HAP-1 (cell line): ENCODE measurements at regions not wholly inside any gene's neighbourhood (a gene's known extent, or its start where the extent isn't known, plus 50 kb on each side); places are given as distances from the start of the nearest gene placed in this dataset.
A peak's percentile ranks its signal among the peaks of the same experiment; 100 is the strongest.

Experiments used
- DNase-seq, 2 experiments: peaks; one replicate each; pipeline ENCODE4 v3.0.0-alpha.2; 2016 to 2020; ENCODE audit warnings: low spot score in 2 of 2
- H3K27me3 ChIP-seq: fragments of 250-450 bp; sonication (Bioruptor Pico); 2 replicates; pipeline ENCODE4 v1.5.1; 2020; ENCODE audit warnings: low read depth, mild to moderate bottlenecking, moderate library complexity
- H3K36me3 ChIP-seq: fragments of 250-450 bp; sonication (Bioruptor Pico); replicated peaks from 2 replicates; pipeline ENCODE4 v1.5.1; 2020; ENCODE audit warnings: mild to moderate bottlenecking
- H3K4me1 ChIP-seq: fragments of 250-450 bp; sonication (Bioruptor Pico); 2 replicates; pipeline ENCODE4 v1.5.1; 2020; ENCODE audit warnings: mild to moderate bottlenecking
- H3K4me3 ChIP-seq: fragments of 250-450 bp; sonication (Bioruptor Pico); 2 replicates; pipeline ENCODE4 v1.5.1; 2020; ENCODE audit warnings: mild to moderate bottlenecking, moderate library complexity
- H3K9me3 ChIP-seq: fragments of 250-450 bp; sonication (Bioruptor Pico); 2 replicates; pipeline ENCODE4 v1.5.1; 2020; ENCODE audit warnings: mild to moderate bottlenecking, moderate library complexity
- in situ Hi-C: fragments of 300-500 bp; cut with MboI; formaldehyde crosslinking; loops from 3 replicates; pipeline ENCODE4 v1.14.3; 2020; ENCODE audit warnings: low sequenced_read_pairs, inconsistent platforms, mixed read lengths

DNA sequence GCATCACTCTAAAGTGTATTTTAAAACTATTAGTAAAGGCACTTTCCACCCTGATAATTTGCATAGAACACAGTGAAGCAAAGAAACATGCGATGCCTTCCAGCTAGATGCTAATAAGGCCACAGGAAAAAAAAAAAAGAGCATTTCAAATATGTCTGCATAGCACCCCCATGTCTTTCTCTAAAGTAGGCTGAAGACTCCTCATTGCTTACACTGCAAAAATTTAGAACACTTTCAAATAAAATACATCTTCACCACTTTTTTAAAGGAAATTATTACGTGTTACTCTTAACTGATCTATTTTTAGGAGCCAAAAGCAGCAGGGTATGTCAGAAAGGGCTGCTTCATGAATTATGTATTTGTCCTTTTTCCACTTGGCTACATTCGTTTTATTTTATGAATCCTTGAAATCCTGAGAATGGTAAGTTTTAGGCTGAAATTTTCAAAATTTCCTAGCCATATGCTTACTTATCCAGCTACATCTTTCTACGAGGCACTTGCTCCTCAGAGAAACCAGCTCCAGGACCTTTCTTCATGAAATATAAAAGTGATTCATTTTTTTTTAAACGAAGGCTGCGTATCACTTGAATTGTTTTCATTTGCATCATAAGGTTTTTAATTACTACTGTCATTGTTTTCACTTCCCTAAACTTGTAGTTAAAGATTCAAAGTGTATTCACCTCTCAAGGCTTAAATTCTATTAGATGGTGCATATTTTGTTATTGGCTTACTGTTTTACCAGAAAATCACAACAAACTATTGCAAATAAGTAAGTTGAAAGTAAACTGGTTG is 513.0 kb downstream of the PTPRC start:
- Histone ChIP-seq H3K36me3 (no peaks in the 10 kb centered on the region), H3K4me1 (peaks cover 18% of the 10 kb centered on the region), H3K27me3 (no peaks in the 10 kb centered on the region), H3K9me3 (no peaks in the 10 kb centered on the region), H3K4me3 (no peak overlapping the region)
- in situ Hi-C loops: no loop called here
- peak in 1 of 2 experiments; percentile 2 for DNase-seq

- H3K9me3 ChIP-seq: no peaks in the 10 kb centered on the region
- peaks cover 18% of the 10 kb centered on the region for H3K4me1 ChIP-seq
- H3K4me3 ChIP-seq: no peak overlapping the region
- no peak for DNase-seq
- in situ Hi-C loops: no loop called here
- no peaks in the 10 kb centered on the region for H3K36me3 ChIP-seq
- no peaks in the 10 kb centered on the region for H3K27me3 ChIP-seq
Observed at GRCh38 chr1:199152676-199153075, 513.8 kb downstream of the PTPRC start.

GRCh38 chr1:199155166-199156019 is 516.6 kb downstream of the PTPRC start:
- Histone ChIP-seq H3K4me3 (no peak overlapping the region), H3K4me1 (peaks cover 18% of the 10 kb centered on the region), H3K36me3 (no peaks in the 10 kb centered on the region), H3K27me3 (no peaks in the 10 kb centered on the region), H3K9me3 (no peaks in the 10 kb centered on the region)
- in situ Hi-C loops: no loop called here
- peak; percentile 57 to 98 for DNase-seq

- Histone ChIP-seq H3K9me3 (no peaks in the 10 kb centered on the region), H3K36me3 (no peaks in the 10 kb centered on the region), H3K4me3 (no peak overlapping the region), H3K4me1 (peaks cover 28% of the 10 kb centered on the region), H3K27me3 (no peaks in the 10 kb centered on the region)
- DNase-seq: no peak
- in situ Hi-C loops: no loop called here
Observed at GRCh38 chr1:199157494-199157893, 518.7 kb downstream of the PTPRC start.

- H3K36me3 ChIP-seq: no peaks in the 10 kb centered on the region
- H3K27me3 ChIP-seq: no peaks in the 10 kb centered on the region
- peak in 1 of 2 experiments; percentile 2 for DNase-seq
- in situ Hi-C loops: no loop called here
- H3K4me1 ChIP-seq: peaks cover 20% of the 10 kb centered on the region
- H3K9me3 ChIP-seq: no peaks in the 10 kb centered on the region
- no peak overlapping the region for H3K4me3 ChIP-seq
Observed at GRCh38 chr1:199160521-199161318, 521.9 kb downstream of the PTPRC start.

- peaks cover 14% of the 10 kb centered on the region for H3K4me1 ChIP-seq
- in situ Hi-C loops: no loop called here
- no peaks in the 10 kb centered on the region for H3K27me3 ChIP-seq
- H3K9me3 ChIP-seq: no peaks in the 10 kb centered on the region
- peak in 1 of 2 experiments; percentile 52 for DNase-seq
- no peak overlapping the region for H3K4me3 ChIP-seq
- H3K36me3 ChIP-seq: no peaks in the 10 kb centered on the region
Observed at GRCh38 chr1:199161319-199161680, 522.5 kb downstream of the PTPRC start.

GRCh38 chr1:199161766-199162303 is 523.0 kb downstream of the PTPRC start:
- no peak overlapping the region for H3K4me3 ChIP-seq
- DNase-seq: peak in 1 of 2 experiments; percentile 2
- no peaks in the 10 kb centered on the region for H3K36me3 ChIP-seq
- no peaks in the 10 kb centered on the region for H3K27me3 ChIP-seq
- in situ Hi-C loops: no loop called here
- peaks cover 10% of the 10 kb centered on the region for H3K4me1 ChIP-seq
- no peaks in the 10 kb centered on the region for H3K9me3 ChIP-seq

DNA sequence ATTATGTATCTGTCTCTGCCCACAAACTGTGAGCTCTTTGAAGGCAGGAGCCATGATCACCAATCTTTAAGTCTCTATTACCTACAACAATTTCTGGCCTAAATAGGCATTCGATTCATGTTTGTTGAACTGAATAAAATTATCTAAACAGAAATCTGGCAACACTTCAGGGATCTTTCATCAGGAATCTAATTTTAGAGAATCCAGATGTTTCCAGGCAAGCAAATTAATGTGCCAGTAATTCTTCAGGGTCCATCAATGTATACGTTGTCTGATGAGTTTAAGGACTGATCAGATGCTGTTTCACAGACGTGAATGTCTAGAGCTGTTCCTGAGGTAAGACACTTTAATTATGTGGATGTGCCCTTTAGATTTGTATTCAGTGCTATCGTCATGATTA is 524.4 kb downstream of the PTPRC start:
- no peak for DNase-seq

DNA sequence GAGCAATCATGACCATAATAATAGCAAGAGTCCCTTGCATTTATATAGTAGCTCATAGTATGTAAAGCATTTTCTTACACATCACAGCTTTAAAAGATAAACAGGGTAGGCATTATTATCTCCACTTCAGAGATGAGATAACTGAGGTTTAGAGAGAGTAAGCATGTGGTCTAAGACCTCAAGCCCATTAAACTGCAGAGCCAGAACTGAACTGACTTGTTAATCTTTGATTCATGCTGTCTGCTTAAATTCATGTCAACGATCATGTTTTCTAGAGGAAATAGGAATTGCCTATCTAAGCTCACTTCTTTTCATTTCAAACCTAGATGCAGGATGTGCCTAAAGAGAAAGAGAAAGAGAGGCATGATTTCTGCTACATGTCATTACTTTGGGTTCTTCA is 524.8 kb downstream of the PTPRC start:
- H3K4me3 ChIP-seq: no peak overlapping the region
- in situ Hi-C loops: no loop called here
- H3K4me1 ChIP-seq: peaks cover 10% of the 10 kb centered on the region
- peak in 1 of 2 experiments; percentile 2 for DNase-seq
- no peaks in the 10 kb centered on the region for H3K36me3 ChIP-seq
- H3K9me3 ChIP-seq: no peaks in the 10 kb centered on the region
- no peaks in the 10 kb centered on the region for H3K27me3 ChIP-seq

More for the DNA sequence above, 524.4 kb downstream of the PTPRC start:
- Histone ChIP-seq H3K27me3 (no peaks in the 10 kb centered on the region), H3K9me3 (no peaks in the 10 kb centered on the region), H3K4me3 (no peak overlapping the region), H3K4me1 (peaks cover 10% of the 10 kb centered on the region), H3K36me3 (no peaks in the 10 kb centered on the region)
- in situ Hi-C loops: no loop called here

GRCh38 chr1:199167460-199167859 is 528.6 kb downstream of the PTPRC start:
- no peaks in the 10 kb centered on the region for H3K4me1 ChIP-seq
- H3K9me3 ChIP-seq: no peaks in the 10 kb centered on the region
- in situ Hi-C loops: no loop called here
- H3K4me3 ChIP-seq: no peak overlapping the region
- H3K27me3 ChIP-seq: no peaks in the 10 kb centered on the region
- H3K36me3 ChIP-seq: no peaks in the 10 kb centered on the region
- no peak for DNase-seq

GRCh38 chr1:199168888-199169585 is 530.2 kb downstream of the PTPRC start:
- Histone ChIP-seq H3K36me3 (no peaks in the 10 kb centered on the region), H3K27me3 (no peaks in the 10 kb centered on the region), H3K4me3 (no peak overlapping the region), H3K4me1 (no peaks in the 10 kb centered on the region), H3K9me3 (no peaks in the 10 kb centered on the region)
- in situ Hi-C loops: no loop called here
- DNase-seq: no peak

DNA sequence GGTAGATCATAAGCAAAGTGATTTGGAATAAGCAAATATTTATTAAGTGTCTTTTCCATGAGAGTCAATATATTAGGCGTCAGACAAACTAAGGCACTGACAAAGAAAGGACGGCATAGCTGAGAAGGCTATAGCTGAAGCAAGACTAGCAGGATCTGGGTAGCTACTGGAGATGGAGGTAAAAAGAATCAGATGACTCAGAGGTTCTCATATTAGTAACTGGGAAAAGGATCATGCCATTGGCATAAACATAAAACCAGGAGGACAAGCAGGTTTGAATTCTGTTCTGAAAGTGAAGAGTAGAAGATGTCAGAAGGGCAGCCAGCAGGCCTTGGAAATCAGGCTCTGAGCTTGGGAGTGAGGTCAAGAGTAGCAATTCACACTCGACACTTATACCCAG is 531.9 kb downstream of the PTPRC start:
- Histone ChIP-seq H3K9me3 (no peaks in the 10 kb centered on the region), H3K36me3 (no peaks in the 10 kb centered on the region), H3K27me3 (no peaks in the 10 kb centered on the region), H3K4me1 (no peaks in the 10 kb centered on the region), H3K4me3 (no peak overlapping the region)
- in situ Hi-C loops: no loop called here
- DNase-seq: no peak
